ENCODE measurements at regions not wholly inside any gene's neighbourhood (a gene's known extent, or its start where the extent isn't known, plus 50 kb on each side); places are given as distances from the start of the nearest gene placed in this dataset.

DNA sequence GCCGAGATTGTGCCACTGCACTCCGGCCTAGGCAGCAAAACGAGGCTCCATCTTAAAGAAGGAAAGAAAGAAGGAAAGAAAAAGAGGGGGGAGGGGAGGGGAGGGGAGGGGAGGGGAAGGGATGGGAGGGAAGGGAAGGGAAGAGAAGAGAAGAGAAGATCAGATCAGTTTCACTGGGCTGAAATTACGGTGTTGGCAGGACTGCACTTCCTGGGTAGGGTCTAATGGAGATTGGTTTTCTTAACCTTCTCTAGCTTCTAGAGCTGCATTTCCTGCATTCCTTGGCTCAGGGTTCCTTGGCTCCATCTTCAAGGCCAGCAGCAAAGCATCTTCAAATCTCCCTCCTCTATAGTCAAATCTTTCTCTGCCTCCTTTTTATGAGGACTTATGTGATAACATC is 349.1 kb upstream of the CRIM1 start:
- no peak overlapping the region for H3K9ac ChIP-seq
- no peaks in the 10 kb centered on the region for H3K36me3 ChIP-seq (replicated peaks in 1 of 2; ENCODE audit: control insufficient read depth in 1 of 2, insufficient read depth in 2 of 2, low read length in 1 of 2)
- no peak for DNase-seq
- H3K9me2 ChIP-seq: no peaks in the 10 kb centered on the region
- no peak for TF ChIP-seq TEAD4 (IDR thresholded peaks at IDR 0.05; ENCODE audit: borderline replicate concordance, insufficient read depth)
- TF ChIP-seq REST (IDR thresholded peaks at IDR 0.05; ENCODE audit: low read depth, low read length): no peak
- no peak for TF ChIP-seq PBX3 (IDR thresholded peaks at IDR 0.05)
- H3K79me2 ChIP-seq (ENCODE audit: insufficient read depth): no peaks in the 10 kb centered on the region
- no peaks in the 10 kb centered on the region for H3F3A ChIP-seq (replicated peaks; ENCODE audit: insufficient read depth)
- no peaks in the 10 kb centered on the region for H3K4me1 ChIP-seq (ENCODE audit: control insufficient read depth in 1 of 2, insufficient read depth in 2 of 2, low read depth in 1 of 2, low read length in 1 of 2)
- no peak overlapping the region for H3K4me3 ChIP-seq (ENCODE audit: low read depth in 2 of 2, low read length in 1 of 2)
- ChIA-PET POLR2A (no interaction called here), CTCF (no interaction called here)
- no peaks in the 10 kb centered on the region for H3K9me3 ChIP-seq
- no peak overlapping the region for H3K27ac ChIP-seq (ENCODE audit: low read depth in 2 of 2, low read length in 1 of 2)
- no peaks in the 10 kb centered on the region for H4K20me1 ChIP-seq (ENCODE audit: insufficient read depth)
- no peaks in the 10 kb centered on the region; the same call in 1 of the 2 replicates for H3K27me3 ChIP-seq (ENCODE audit: insufficient read depth)
- H3K4me2 ChIP-seq: no peak overlapping the region
- no peak overlapping the region for H2AFZ ChIP-seq (ENCODE audit: low read depth)
- 5% methylated on average over 4 of the region's 4 CpGs for WGBS (ENCODE audit: low lambda C conversion rate)

- H3K4me2 ChIP-seq: no peak overlapping the region
- no peaks in the 10 kb centered on the region for H3K9me2 ChIP-seq
- no peaks in the 10 kb centered on the region for H3K4me1 ChIP-seq (ENCODE audit: control insufficient read depth in 1 of 2, insufficient read depth in 2 of 2, low read depth in 1 of 2, low read length in 1 of 2)
- H3K36me3 ChIP-seq (replicated peaks in 1 of 2; ENCODE audit: control insufficient read depth in 1 of 2, insufficient read depth in 2 of 2, low read length in 1 of 2): no peaks in the 10 kb centered on the region
- H3F3A ChIP-seq (replicated peaks; ENCODE audit: insufficient read depth): no peaks in the 10 kb centered on the region
- no peaks in the 10 kb centered on the region; the same call in 1 of the 2 replicates for H3K27me3 ChIP-seq (ENCODE audit: insufficient read depth)
- no peak overlapping the region for H3K27ac ChIP-seq (ENCODE audit: low read depth in 2 of 2, low read length in 1 of 2)
- no peak overlapping the region for H3K4me3 ChIP-seq (ENCODE audit: low read depth in 2 of 2, low read length in 1 of 2)
- no peak overlapping the region for H3K9ac ChIP-seq
- no peak for DNase-seq
- no peaks in the 10 kb centered on the region for H3K9me3 ChIP-seq
- 2% methylated on average over 1 of the region's 1 CpG for WGBS (ENCODE audit: low lambda C conversion rate)
- no peaks in the 10 kb centered on the region for H4K20me1 ChIP-seq (ENCODE audit: insufficient read depth)
- TF ChIP-seq, protein P1, sequence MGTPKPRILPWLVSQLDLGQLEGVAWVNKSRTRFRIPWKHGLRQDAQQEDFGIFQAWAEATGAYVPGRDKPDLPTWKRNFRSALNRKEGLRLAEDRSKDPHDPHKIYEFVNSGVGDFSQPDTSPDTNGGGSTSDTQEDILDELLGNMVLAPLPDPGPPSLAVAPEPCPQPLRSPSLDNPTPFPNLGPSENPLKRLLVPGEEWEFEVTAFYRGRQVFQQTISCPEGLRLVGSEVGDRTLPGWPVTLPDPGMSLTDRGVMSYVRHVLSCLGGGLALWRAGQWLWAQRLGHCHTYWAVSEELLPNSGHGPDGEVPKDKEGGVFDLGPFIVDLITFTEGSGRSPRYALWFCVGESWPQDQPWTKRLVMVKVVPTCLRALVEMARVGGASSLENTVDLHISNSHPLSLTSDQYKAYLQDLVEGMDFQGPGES (IDR thresholded peaks at IDR 0.05; ENCODE audit: low read depth, low read length): no peak
- TF ChIP-seq NRF1 (IDR thresholded peaks at IDR 0.05; ENCODE audit: low read depth, low read length) (no peak), CHD2 (IDR thresholded peaks at IDR 0.05; ENCODE audit: low read length, partially characterized antibody) (no peak), RFX5 (IDR thresholded peaks at IDR 0.05; ENCODE audit: low read length) (no peak)
- no peak overlapping the region for H2AFZ ChIP-seq (ENCODE audit: low read depth)
- POLR2A ChIA-PET: no interaction called here
- CTCF ChIA-PET: no interaction called here
- no peaks in the 10 kb centered on the region for H3K79me2 ChIP-seq (ENCODE audit: insufficient read depth)
Measured at GRCh38 chr2:36002941-36003340, 352.6 kb upstream of the CRIM1 start.

All from SK-N-SH (cell line).